Ramos (cell line): ENCODE measurements at regions not wholly inside any gene's neighbourhood (a gene's known extent, or its start where the extent isn't known, plus 50 kb on each side); places are given as distances from the start of the nearest gene placed in this dataset.
"Not testable (repeated sequence)": the region's sequence is repeated elsewhere in the genome, so short reads cannot be mapped to it uniquely, and the experiment has no call there.

Source experiments
- in situ Hi-C: fragments of 300-500 bp; cut with MboI; formaldehyde crosslinking; loops from one replicate; pipeline ENCODE4 v1.14.3; 2022; ENCODE audit warnings: low sequenced_read_pairs; ENCODE audit not compliant: unreplicated experiment

- in situ Hi-C loops = no loop called here
Observed at GRCh38 chr5:166062719-166063118, 2228.7 kb upstream of the WWC1 start.

DNA sequence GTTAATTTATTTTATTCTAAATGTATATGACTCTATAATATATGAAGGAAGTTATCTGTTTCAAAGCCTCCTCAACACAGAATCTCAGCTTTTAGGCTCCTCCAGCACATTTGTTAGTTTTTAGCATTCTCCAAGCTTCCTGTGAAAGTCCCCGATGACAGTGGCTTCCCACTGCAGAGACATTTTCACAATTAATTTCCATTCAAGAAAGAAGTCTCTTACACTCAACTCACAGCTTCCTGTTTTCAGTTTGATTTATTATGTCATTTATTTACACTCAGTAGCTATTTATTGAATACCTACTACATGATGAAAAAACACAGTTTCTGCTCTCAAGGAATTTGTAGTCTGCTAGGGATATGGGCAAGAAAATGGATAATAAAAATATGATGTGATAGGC, 2228.2 kb upstream of the WWC1 start:
- in situ Hi-C loops = no loop called here

DNA sequence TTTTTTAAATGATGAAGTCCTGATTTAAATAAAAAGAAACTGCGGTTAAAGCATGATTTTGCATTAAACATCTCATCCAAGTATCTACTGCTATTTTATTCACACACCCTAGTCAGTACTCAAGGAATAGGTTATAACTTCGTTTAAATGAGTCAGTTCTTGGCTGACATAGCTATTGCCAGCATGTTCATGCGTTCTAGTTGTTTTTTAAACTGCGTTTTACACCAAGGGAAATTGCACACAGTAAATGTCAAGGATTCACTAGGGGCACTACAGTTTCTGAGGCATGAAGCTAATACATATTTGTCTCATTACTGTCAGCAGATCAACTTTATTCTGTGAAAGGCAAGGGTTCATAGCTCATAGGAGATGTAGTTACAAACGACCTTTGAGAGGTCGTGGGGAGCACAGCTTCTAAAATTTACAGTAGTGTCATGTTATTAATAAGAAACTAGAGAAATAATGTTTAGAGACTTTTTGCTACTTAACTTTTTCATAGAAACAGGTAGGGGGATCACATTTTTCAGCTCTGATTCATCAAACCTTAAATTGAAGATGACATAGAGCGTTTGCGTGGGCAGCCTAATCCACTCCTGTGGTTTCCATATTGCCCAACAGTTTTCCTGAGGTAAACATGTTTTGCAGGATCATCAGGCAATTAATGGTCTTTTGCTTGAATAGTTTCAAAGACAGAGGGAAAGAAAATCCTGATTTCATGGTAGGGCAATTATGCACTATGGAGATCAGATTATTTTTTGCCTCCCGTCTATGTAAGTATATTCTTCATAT, 2222.7 kb upstream of the WWC1 start:
- in situ Hi-C loops = no loop called here

GRCh38 chr5:166073901-166074581, 2217.4 kb upstream of the WWC1 start:
- in situ Hi-C loops = no loop called here

DNA sequence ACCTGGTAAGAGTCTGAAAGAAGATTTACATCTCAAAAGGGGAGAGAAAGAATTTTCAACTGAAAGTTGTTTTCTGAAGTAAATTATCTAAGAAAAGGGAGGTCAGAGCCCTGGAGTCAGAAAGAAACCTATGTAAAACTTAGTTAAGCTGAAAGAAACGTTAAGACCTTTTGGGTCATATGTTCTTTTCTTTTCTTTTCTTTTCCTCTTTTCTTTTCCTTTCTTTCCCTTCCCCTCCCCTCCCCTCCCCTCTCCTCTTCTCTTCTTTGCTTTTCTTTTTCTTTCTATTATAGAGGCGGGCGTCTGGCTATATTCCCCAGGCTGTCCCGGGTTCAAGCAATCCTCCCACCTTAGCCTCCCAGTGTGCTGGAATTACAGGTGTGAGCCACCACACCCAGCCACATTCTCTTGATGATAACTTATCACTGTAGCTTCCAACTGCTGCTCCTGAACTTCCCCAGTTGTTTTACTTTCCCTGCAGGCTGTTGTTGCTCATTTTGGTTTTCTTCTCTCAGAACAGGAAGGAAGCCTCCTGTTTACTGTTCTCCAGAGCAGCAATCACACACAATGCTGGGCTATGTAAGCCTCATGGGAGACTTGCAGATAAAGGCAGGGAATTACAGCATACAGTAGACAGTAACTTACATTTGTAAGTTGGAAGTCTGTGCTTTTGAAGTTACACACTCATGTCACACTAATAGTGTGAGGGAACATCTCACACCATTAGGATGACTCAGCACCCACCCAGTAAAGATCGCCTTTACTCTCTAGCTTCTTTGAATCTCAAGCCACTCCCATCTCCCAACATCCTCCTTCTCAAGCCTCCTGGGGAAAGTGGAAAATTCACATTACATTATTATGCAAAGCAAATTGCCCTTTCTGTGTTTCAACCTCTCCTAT, 2216.6 kb upstream of the WWC1 start:
- in situ Hi-C loops = no loop called here

- in situ Hi-C loops = no loop called here
Observed at GRCh38 chr5:166083183-166083959, 2208.1 kb upstream of the WWC1 start.

GRCh38 chr5:166086568-166086967, 2204.9 kb upstream of the WWC1 start:
- in situ Hi-C loops = no loop called here

GRCh38 chr5:166088389-166089039, 2202.9 kb upstream of the WWC1 start:
- in situ Hi-C loops = no loop called here

DNA sequence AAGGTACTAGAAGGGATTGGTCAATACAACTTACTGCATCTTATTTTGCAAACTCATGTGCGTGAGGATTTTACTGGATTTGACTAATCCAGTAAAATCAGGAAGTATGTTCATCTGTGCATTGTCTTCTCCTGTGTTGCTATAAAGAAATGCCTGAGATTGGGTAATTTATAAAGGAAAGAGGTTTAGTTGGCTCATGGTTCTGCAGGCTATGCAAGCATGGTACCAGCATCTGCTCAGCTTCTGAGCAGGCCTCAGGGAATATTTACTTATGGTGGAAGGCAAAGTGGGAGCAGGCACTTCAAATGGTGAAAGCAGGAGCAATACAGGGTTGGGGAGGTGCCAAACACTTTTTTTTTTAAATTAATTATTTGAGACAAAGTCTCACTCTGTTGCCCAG, 2199.5 kb upstream of the WWC1 start:
- in situ Hi-C loops = no loop called here

DNA sequence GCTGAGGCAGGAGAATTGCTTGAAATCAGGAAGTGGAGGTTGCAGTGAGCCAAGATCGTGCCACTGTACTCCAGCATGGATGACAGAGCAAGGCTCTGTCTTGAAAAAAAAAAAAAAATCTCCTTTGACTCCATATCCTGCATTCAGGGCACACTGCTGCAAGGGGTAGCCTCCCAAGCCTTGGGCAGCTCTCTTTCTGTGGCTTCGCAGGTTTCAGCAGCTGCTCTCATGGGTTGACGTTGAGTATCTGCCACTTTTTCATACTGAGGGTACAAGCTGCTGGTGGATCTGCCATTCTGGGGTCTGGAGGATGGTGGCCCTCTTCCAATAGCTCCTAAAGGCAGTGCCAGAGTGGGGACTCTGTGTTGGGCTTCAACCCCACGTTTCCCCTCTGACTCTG, 2198.1 kb upstream of the WWC1 start:
- in situ Hi-C loops = no loop called here

GRCh38 chr5:166102947-166103346, 2188.5 kb upstream of the WWC1 start:
- in situ Hi-C loops = no loop called here

DNA sequence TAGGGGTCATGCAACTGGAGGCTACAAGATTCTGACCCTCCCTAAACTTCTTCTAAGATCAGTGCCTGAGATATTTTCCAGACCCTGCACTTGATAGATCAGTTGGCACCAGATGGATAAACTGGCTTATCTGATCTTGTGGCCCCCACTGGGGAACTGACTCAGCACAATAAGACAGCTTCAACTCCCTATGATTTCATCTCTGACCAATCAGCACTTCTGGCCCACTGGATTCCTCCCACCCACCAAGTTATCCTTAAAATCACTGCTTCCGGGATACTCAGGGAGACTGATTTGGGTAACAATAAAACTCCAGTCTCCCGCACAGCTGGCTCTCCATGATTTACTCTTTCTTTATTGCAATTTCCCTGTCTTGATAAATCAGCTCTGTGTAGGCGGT, 2180.4 kb upstream of the WWC1 start:
- in situ Hi-C loops = no loop called here

GRCh38 chr5:166117072-166118066, 2174.1 kb upstream of the WWC1 start:
- in situ Hi-C loops = no loop called here

DNA sequence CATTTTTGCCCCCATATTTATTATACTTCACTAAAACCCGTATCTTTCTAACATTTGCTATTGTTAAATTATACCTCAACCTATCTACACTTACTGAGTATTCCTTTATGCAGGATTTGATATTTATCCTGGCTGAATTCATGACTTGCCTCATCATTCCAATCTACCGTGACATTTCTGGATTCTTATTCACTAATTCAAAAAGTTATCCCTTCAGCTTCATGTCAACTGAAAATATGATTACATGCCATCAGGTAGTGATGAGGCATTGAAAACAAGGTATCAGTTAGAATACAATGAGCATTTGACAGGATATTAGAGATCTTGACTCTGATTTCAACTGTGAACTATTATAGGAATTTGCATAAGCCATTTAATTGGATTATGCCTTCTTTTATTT, 2171.9 kb upstream of the WWC1 start:
- in situ Hi-C loops = no loop called here

DNA sequence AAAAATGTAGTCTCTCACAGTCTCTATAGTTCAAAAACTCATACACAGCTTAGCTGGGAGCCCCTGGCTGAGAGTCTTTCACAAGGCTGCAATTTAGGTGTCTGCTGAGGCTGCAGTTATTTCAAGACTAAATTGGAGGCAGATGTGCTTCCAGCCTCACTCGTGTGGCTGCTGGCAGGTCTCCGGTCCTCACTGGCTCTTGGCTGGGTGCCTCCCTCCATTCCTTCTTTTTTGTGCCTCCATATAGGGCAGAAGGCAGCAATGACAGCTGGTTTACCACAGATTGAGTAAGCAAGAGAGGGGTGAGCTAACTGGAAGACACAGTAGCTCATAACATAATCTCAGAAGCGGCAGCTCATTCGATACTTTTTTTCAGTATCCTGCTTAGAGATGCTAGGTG, 2167.7 kb upstream of the WWC1 start:
- in situ Hi-C loops = no loop called here

- in situ Hi-C loops = no loop called here
Observed at GRCh38 chr5:166127766-166128570, 2163.5 kb upstream of the WWC1 start.

DNA sequence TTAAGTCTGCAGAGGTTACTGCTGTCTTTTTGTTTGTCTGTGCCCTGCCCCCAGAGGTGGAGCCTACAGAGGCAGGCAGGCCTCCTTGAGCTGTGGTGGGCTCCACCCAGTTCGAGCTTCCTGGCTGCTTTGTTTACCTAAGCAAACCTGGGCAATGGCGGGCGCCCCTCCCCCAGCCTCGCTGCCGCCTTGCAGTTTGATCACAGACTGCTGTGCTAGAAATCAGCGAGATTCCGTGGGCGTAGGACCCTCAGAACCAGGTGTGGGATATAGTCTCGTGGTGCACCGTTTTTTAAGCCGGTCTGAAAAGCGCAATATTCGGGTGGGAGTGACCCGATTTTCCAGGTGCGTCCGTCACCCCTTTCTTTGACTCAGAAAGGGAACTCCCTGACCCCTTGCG, 2146.3 kb upstream of the WWC1 start:
- in situ Hi-C loops = not testable (repeated sequence)
